Activated CD4-positive, CD25-positive, alpha-beta regulatory T cell treated with anti-CD3 and anti-CD28 coated beads, Interleukin-2, amount 50 U/mL, for 24 hours (primary cell): ENCODE measurements at regions not wholly inside any gene's neighbourhood (a gene's known extent, or its start where the extent isn't known, plus 50 kb on each side); places are given as distances from the start of the nearest gene placed in this dataset.
"Not testable (repeated sequence)": the region's sequence is repeated elsewhere in the genome, so short reads cannot be mapped to it uniquely, and the experiment has no call there.

Experiments used
- ATAC-seq, 2 donors: fragments of 150-1000 bp; cut with Tn5 transposase; one replicate each; pipeline ENCODE4 v1.10.0; 2021; ENCODE audit warnings: mild to moderate bottlenecking in 1 of 2, moderate library complexity in 1 of 2

DNA sequence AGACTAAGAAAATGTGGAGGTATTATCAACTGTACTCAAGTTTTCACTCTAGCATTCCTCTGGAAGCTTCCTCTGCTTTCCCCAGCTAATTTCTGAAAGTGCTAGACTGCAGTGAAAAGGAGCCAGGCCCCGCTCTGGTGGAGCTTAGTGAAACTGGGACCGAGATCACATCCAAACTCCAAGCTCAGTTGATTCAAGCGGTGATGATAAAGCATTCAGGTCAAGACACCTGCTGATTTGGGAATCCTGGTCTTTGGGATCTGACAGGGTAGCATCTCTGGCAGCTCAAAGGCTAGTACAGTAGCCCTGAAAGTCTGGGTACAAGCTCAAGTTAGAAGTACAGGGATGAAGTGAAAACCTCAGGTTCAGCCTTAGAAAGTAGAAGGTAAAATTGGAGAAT is 120.2 kb upstream of the CRIM1 start:
- ATAC-seq, result no peak

DNA sequence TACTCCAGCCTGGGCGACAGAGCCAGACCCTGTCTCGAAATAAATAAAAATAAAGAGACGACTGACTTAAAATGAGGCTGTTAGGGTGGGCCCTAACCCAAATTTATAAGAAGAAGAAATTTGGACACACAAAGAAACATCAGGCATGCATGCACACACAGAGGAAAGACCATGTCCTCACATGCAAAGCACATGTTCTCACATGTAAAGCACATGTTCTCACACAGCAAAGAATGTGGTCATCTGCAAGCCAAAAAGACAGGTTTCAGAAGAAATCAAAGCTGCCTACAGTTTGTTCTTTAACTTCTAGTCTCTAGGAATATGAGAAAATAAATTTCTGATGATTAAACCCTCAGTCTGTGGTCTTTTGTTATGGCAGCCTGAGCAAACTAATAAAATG is 132.3 kb upstream of the CRIM1 start:
- ATAC-seq, result no peak

DNA sequence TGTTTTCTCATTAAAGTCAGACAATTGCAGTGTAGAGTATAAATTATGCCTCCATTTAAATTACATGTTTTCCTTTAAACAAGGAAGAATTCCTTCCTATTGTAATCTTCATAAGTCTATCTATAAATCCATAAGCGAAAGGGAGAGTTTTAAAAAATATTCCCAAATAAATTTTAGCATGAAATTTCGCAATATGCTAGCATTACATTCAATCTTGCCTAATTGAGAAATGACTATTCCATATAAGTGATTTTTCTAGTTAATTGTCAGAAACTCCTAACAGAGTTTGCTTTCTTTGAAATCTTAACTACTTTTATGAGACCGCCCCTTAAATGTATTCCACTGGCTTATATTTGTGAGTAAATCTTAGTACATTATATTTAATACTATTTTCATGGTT is 133.1 kb upstream of the CRIM1 start:
- no peak for ATAC-seq

DNA sequence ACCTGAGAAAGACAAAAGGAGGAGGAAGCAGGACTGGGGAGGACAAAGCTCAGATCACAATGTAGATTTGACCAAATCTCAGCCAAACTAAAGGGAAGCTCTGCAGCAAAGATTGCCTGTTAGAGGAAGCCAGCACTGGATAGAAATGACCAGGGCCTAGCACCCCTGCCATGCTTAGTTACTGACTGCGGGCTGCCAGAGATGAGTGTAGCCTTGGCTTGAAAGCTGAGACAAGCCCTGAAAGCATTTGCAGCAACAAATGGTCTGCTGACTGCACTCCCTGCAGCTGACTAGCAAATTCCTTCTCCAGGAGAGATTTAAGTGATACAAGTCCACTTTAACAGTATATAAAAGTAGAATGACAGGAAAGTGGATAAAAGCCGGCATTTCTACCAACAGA is 140.9 kb upstream of the CRIM1 start:
- no peak for ATAC-seq

DNA sequence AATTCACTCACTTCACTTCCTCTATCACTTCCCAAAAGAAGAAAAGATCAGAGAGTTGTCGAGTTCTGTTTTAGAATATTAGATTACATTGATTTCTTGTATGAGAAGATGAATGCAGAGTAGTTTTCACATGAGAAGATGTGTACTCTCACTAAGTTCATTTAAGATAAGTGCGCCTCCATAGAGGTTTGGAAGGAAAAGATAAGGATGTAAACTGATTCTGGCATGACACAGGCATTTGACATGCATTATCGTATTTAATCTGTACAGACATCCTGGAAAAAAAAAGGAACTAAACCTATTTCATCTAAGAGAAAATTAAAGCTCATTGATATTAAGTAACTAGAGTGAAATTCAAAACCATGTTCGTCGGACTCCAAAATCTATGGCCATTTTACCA is 152.2 kb upstream of the CRIM1 start:
- ATAC-seq, result no peak

DNA sequence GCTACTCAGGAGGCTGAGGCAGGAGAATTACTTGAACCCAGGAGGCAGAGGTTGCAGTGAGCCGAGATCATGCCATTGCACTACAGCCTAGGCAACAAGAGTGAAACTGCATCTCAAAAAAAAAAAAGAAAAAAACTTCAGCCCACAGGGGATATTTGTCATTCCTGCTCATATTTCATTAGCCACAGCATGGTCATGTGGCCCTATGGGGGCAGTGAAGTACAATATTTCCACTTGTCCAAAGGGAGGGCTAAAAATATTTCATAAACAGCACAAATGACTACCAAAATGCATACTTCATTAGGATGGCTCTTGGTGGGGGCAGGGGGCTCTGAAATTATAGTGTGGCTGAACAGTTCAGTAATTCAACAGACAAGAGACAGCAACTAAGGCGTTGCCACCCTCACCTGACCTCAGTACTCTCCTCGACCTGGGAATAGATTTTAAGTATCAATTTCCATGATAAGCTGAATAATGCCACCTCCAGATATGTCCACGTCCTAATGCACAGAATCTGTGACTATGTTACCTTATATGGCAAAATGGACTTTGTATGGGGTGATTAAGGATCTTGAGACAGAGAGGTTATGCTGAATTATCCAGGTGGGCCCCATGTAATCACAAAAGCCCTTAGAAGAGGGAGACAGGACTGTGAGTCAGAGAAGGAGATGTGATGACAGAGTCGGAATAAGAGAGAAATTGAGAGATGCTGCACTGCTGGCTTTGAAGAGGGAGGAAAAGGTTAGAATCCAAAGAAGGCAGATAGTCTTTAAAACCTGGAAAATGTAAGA is 158.2 kb upstream of the CRIM1 start:
- ATAC-seq, result no peak

DNA sequence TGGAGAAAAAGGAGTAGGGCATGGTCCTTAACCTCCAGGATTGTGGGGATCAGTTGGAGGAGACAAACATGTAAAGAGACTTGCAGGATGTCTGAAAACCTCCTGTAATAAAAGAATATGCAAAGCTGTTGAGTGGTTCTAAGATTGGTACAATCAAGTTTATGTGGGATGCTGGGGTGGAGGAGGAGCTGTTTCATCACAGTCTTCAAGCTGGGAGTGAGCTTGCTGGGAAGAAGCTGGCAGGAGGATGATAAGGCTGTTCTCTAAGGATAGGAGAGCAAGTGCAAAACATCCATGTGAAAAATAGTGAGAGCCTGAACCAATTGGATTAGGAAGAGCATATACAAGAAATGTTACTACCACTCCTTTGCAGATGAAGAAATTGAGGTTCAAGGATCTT is 161.9 kb upstream of the CRIM1 start:
- ATAC-seq, result no peak

DNA sequence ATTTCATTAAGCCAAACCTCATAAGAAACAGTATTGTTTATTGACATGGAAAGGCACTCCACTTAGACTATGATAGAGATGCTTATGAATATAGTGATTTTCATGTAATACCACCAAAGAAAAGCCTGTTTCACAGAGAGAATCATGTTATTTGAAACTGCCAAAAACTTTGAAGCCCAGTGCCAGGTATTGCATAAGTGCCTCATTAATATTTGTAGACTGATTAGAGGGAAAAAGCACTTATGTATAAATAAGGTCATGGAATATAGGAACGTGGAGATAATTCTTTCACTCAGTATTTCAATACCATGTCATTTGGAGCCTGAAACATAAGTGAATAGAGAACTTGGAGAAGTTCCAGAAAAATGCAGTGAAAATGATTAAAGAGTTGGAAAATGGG is 162.6 kb upstream of the CRIM1 start:
- no peak for ATAC-seq

DNA sequence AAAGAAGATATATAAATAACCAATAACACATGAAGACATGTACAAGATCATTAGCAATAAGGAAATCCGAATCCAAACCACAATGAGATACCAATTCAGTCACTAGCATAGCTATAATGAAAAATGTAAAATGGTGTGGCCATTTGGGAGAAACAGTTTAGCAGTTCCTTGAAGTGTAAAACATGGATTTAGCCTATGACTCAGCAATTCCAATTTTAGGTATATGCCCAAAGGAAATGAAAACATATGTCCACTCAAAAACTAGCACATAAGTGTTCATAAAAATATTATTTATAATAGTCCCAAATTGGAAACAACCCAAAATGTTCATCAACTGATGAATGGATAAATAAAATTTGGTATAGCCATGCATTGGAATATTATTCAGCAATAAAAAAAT is 165.5 kb upstream of the CRIM1 start:
- ATAC-seq, result no peak

DNA sequence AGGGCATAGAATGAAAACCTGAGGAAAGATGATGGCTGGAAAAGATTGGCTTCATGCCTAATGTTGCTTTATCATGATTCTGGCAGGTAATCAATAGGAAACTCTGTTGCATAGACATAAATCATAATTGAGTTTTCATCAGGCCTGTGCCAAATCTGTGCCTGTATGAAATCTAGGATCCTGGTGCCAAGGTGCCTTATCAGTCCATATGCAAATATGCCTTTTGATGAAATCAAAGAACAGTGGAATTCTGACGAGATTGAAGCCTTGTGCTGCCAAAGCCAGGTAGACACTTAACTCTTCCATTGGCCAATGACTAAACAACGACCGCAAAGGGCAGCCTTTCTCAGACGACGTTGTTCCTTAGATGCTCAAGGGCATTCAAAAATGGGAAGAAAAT is 170.0 kb upstream of the CRIM1 start:
- no peak for ATAC-seq

DNA sequence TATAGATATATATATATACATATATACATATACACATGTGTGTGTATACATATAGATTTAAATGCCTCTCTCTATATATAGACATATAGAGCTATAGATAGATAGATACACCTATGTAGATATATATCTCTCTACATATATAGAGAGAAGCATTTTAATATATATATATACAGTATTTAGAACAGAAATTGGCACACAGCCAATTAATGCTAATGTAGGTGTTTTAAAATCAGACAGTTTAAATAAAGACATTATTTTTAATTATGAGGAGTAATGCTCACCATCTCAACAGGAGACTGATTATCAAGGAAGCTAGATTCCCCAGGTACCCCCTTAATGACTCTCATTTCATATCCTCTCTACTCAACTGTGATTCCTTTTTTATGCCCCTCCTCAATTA is 170.7 kb upstream of the CRIM1 start:
- ATAC-seq, result no peak

DNA sequence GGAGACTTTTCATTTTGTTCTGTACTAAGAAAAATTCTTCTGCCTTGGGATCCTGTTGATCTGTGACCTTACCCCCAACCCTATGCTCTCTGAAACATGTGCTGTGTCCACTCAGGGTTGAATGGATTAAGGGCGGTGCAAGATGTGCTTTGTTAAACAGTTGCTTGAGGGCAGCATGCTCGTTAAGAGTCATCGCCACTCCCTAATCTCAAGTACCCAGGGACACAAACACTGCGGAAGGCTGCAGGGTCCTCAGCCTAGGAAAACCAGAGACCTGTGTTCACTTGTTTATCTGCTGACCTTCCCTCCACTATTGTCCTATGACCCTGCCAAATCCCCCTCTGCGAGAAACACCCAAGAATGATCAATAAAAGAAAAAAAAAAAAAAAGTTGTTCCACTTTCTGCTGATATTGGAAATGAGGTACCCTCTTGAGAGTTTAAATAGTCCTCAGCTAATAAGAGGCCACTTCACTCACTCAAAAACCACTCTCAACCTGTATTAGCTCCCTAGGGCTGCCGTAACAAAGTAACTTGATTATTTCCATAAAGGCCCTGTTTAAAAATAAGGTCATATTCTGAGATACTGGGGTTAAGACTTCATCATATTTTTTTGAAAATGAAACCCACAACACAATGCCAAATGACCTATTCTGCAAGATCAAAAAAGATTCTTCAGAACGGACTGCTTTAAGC is 174.6 kb upstream of the CRIM1 start:
- not testable (repeated sequence) for ATAC-seq

DNA sequence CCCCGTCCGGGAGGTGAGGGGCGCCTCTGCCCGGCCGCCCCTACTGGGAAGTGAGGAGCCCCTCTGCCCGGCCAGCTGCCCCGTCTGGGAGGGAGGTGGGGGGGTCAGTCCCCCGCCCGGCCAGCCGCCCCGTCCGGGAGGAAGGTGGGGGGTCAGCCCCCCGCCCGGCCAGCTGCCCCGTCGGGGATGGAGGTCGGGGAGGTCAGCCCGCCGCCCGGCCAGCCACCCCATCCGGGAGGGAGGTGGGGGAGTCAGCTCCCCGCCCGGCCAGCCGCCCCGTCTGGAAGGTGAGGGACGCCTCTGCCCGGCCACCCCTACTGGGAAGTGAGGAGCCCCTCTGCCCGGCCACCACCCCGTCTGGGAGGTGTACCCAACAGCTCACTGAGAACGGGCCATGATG is 175.3 kb upstream of the CRIM1 start:
- not testable (repeated sequence) for ATAC-seq

DNA sequence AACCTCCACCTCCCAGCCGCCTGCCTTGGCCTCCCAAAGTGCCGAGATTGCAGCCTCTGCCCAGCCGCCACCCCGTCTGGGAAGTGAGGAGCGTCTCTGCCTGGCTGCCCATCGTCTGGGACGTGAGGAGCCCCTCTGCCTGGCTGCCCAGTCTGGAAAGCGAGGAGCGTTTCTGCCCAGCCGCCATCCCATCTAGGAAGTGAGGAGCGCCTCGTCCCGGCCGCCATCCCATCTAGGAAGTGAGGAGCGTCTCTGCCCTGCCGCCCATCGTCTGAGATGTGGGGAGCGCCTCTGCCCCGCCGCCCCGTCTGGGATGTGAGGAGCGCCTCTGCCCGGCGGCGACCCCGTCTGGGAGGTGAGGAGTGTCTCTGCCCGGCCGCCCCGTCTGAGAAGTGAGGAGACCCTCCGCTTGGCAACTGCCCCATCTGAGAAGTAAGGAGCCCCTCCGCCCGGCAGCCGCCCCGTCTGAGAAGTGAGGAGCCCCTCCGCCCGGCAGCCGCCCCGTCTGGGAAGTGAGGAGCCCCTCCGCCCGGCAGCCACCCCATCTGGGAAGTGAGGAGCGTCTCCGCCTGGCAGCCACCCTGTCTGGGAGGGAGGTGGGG is 175.8 kb upstream of the CRIM1 start:
- ATAC-seq, result not testable (repeated sequence)

DNA sequence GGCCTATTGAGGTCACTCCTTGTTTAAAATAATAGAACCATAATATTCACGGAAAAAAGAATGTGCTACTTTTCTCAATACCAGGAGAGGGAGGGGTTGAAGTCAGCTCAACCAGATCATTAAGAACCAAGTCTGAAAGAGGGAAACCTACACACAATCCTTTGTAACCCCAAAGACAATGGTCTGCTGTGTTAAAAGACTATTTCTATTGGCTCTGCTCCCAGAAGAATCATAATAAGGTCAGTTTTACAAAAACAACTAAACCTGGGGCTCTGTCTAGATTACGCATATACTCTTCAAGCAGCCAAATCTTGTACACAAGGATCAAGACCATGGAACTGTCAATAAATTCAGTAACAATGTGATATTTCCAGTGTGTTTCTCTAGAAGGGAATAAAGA is 177.2 kb upstream of the CRIM1 start:
- no peak for ATAC-seq

DNA sequence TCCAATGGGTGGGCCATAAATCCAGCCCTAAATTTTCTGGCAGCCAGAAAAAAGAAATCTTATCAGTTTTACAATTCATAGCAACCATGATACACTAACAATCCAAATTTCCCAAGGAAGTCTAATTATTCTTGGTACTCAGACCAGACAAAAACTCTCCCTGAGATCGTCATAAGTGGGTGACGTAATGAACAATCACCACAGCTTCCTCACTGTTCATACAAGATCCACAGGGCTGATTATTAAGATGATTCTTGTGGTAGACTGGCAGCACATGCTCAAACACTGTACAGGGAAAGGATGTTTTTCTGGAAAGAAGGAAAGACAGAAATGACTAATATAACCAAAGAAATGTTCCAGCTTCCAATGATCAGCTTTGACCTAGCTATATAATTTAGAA is 178.3 kb upstream of the CRIM1 start:
- no peak for ATAC-seq

DNA sequence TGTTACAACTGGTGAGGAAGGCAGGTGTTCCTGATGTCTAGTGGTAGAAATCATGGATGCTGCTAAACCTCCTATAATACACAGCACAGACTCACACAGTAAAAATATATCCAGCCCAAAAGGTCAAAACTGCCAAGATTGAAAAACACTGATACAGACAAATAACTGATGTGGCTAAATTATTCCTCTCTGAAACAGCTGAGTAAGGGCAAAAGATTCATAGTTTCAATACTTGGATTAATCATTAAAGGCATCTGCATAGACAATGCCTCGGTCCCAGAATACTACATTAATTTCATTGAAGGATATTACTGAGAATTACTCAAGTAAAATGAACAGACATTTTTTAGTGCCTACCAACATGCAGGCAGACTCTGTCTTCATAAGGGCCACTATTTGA is 180.7 kb upstream of the CRIM1 start:
- ATAC-seq, result no peak

DNA sequence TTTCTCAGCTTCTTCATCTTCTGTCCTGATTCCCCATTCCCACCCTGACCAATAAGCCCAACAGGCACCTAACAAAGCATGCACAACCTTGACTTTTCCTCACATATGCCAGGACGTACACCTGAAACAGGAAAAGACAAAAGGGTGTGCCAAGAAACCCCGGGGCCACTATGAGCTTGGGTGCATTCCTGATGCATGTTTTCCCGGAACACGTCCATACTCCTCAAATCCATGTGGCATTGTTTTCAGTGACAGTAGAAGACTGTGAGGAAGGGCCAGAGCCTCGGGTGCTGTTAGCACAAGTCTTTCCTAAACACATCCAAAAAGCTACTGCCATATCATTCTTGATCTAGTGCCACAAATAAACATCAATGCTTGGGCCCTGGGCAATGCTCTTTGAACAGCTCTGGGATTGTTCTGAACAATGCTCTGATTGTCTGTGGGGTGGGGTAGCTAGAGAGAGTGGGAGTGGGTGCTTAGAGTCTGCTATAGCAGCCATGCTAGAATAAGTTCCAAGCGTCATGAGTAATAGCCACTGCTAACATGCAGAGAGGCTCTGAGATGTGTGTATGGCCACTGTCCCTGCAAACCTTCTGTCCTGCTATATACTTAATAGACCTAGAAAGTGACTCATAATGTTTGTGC is 181.7 kb upstream of the CRIM1 start:
- no peak for ATAC-seq

DNA sequence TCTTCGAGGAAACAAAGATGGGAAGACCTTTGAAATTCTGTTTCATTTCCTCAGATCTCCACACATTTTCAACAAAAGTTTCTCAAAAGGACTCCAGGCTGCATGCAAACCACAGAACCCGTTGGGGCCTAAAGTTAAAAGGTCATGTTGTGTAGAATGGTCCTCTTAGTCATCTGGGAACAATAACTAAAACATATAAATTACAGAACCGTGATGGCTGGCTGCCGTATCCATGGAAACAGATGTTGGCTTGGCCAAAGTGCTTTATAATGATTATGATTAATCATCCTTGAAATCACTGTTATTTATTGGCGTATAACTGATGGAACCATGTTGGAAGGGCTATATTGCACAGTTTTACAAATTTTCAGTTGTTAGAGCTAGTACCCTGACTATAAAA is 182.8 kb upstream of the CRIM1 start:
- ATAC-seq, result no peak

DNA sequence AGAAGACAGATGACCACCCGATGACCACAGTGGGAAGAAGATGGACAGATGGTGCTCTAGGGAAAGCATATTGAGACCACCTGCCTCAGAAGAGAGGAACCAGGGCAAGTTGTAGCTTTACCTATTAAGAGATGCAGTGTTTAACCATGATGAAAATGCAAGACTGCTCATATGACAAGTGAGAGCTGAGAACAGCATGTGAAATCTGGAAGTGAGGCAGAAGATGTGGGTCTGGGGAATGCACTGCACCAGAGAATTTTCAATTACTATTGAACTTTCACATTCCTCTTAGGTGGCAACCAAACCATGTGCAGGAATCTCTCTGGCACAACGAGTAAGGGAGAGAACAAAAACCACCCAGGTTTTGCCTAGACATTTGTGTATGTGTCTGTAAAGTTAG is 184.8 kb upstream of the CRIM1 start:
- ATAC-seq, result no peak

DNA sequence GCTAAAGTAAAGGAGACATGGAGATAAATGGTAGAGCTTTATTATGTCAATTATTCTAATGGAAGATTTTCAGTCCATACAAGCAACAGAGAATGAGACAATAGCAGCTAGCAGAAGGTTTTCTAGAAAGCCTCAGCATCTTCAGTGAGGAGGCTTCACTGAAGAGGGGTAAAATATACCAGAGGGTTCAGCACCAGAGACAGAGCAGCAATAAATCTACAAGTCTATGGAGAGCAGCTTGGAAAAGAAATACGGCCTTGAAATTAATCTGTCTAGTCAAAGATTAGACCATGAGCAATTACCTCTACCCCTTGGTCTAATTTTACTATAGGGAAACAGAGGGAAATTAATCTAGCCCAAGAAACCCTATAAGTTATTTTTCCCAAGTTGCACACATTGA is 185.7 kb upstream of the CRIM1 start:
- no peak for ATAC-seq

DNA sequence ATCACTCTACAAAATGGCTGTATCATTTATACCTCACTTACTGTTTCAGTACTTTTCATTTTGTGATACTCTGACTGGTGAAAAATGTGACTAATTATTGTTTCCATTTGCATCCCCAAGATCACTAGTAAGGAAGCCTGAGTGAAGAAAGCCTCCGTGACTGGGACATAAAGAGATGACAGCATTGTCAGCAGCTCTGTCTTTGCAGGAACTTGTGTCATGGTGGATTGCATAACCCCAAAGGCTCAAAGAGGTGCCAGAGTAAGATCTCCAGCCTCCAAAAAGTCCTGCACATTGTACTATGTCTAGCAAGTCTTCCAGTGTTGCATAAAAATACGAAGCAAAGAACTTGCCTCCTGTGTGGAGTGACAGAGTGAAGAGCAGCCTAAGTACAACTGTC is 187.5 kb upstream of the CRIM1 start:
- ATAC-seq, result no peak

DNA sequence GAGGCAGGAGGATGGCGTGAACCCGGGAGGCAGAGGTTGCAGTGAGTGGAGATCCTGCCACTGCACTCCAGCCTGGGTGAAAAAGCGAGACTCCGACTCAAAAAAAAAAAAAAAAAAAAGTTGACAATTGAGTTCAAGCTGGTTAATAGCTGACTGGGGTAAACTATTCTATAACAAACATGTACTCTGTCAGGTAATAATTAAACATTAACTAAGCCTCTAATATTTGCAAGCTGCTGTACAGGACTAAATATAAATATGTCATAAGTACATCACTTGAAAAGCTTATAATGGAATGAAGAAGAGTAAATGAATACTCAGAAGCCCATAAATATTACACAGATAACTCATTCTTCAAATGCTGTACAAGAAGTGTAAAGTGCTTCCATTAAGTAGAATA is 190.4 kb upstream of the CRIM1 start:
- ATAC-seq, result no peak
